HG02623 (cell line): ENCODE measurements at regions not wholly inside any gene's neighbourhood (a gene's known extent, or its start where the extent isn't known, plus 50 kb on each side); places are given as distances from the start of the nearest gene placed in this dataset.
"Not testable (repeated sequence)": the region's sequence is repeated elsewhere in the genome, so short reads cannot be mapped to it uniquely, and the experiment has no call there.

ENCODE experiments used
- ATAC-seq: cut with Tn5 transposase; IDR thresholded peaks from one replicate; pipeline ENCODE4 v1.9.1; 2021; ENCODE audit warnings: moderate library complexity; ENCODE audit not compliant: unreplicated experiment

- not testable (repeated sequence) for ATAC-seq
Measured at GRCh38 chr3:125914608-125915436, 54.2 kb upstream of the ROPN1B start.

GRCh38 chr3:125915437-125915787 lies 53.6 kb upstream of the ROPN1B start:
- ATAC-seq, result not testable (repeated sequence)

GRCh38 chr3:125915792-125916375 lies 53.1 kb upstream of the ROPN1B start:
- ATAC-seq, result peak; percentile 79

- peak; percentile 77 for ATAC-seq
Measured at GRCh38 chr3:125916376-125916978, 52.5 kb upstream of the ROPN1B start.

GRCh38 chr3:125917020-125917549 lies 51.9 kb upstream of the ROPN1B start:
- not testable (repeated sequence) for ATAC-seq

GRCh38 chr3:125918024-125918423 lies 51.0 kb upstream of the ROPN1B start:
- ATAC-seq, result not testable (repeated sequence)

GRCh38 chr3:125918451-125918850 lies 50.5 kb upstream of the ROPN1B start:
- not testable (repeated sequence) for ATAC-seq

GRCh38 chr3:125918866-125919265 lies 50.1 kb upstream of the ROPN1B start:
- not testable (repeated sequence) for ATAC-seq
